AG04449 (cell line): ENCODE measurements at regions not wholly inside any gene's neighbourhood (a gene's known extent, or its start where the extent isn't known, plus 50 kb on each side); places are given as distances from the start of the nearest gene placed in this dataset.

ENCODE experiments used
- CTCF ChIA-PET: fragments of 350-600 bp; formaldehyde crosslinking; extraction: SDS; loops from one replicate; lab custom pipeline; 2021; ENCODE audit warnings: antibody characterized with exemption; lab: Yijun Ruan, JAX
- POLR2A ChIA-PET: fragments of 400-600, 350-600 bp; formaldehyde crosslinking; extraction: SDS; loops from one replicate; lab custom pipeline; 2020; ENCODE audit warnings: antibody characterized with exemption, inconsistent platforms; lab: Yijun Ruan, JAX
- DNase-seq: peaks from one replicate; pipeline ENCODE4 v3.0.0-alpha.2; 2010; ENCODE audit warnings: low read depth, low spot score
- H3K4me3 ChIP-seq: 2 replicates; pipeline ENCODE4 v1.5.1; 2011; ENCODE audit warnings: low read depth, mild to moderate bottlenecking, control low read depth, low read length
- TF ChIP-seq, protein P1 (sequence below): IDR thresholded peaks from one replicate; pipeline ENCODE4 v1.5.1; 2011; ENCODE audit warnings: mild to moderate bottlenecking, moderate library complexity, low read length, control low read depth, inconsistent platforms; ENCODE audit not compliant: insufficient read depth; ENCODE audit errors: missing control alignments

DNA sequence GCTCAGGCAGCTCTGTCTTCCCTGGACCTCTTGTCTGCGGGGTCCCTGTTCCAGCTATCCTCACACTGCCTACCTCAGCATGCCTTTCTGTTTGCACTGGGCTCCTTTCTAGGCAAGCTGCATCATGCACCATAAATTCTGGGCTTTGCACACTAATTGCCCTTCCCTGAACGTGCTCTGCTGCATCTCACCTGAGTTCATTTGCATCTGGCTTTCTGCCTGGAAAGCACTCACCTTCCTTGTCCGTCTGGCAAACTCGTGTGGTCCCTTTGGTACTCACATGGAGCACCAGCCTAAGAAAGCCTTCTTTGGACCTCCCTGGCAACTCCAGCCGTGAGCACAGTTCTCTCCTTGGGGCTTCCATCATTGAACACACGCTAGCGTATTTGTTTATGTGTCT, 365.6 kb downstream of the SV2B start:
- TF ChIP-seq, protein P1, sequence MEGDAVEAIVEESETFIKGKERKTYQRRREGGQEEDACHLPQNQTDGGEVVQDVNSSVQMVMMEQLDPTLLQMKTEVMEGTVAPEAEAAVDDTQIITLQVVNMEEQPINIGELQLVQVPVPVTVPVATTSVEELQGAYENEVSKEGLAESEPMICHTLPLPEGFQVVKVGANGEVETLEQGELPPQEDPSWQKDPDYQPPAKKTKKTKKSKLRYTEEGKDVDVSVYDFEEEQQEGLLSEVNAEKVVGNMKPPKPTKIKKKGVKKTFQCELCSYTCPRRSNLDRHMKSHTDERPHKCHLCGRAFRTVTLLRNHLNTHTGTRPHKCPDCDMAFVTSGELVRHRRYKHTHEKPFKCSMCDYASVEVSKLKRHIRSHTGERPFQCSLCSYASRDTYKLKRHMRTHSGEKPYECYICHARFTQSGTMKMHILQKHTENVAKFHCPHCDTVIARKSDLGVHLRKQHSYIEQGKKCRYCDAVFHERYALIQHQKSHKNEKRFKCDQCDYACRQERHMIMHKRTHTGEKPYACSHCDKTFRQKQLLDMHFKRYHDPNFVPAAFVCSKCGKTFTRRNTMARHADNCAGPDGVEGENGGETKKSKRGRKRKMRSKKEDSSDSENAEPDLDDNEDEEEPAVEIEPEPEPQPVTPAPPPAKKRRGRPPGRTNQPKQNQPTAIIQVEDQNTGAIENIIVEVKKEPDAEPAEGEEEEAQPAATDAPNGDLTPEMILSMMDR = no peak
- no peak overlapping the region for H3K4me3 ChIP-seq
- no peak for DNase-seq
- POLR2A ChIA-PET = no interaction called here
- CTCF ChIA-PET = interaction anchor here (0.6 kb wide), 1 partner anchor 136 kb away, joined by 3 read pairs; no protein-coding TSS in a partner anchor

DNA sequence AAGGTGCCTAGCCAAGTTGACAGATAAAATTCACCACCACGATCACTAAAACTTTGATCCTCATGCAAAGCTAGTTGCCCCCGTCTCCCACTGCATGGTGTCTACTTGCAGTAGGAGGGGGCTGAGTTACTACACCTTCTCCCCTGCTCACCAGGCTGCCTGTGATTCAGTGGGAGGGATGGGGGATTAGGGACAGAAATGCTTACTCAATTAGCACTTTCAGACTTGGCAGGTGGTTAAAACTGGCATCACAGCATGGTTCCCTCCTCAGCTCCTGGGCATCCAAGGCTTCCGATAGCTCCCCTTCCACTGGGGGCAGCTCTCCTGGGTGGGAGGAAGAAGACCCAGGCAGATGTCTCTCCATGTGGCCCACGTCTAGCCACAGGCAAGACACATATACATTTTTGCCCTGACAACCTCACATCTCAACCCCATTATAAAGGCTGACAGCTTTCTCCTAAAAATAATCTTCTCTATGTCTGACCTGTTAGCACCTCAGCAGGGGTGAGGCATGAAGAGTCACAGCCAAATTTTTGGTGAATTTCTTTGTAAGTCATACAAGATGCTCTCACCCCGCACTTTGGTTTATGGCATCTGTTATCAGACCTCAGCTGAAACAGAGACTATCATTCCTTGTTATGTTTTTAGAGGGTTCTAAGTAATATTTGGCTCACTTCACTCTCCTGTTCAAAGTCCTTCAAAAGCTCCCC, 369.0 kb downstream of the SV2B start:
- no peak overlapping the region for H3K4me3 ChIP-seq
- TF ChIP-seq, protein P1 = no peak
- ChIA-PET POLR2A (no interaction called here), CTCF (no interaction called here)
- no peak for DNase-seq

DNA sequence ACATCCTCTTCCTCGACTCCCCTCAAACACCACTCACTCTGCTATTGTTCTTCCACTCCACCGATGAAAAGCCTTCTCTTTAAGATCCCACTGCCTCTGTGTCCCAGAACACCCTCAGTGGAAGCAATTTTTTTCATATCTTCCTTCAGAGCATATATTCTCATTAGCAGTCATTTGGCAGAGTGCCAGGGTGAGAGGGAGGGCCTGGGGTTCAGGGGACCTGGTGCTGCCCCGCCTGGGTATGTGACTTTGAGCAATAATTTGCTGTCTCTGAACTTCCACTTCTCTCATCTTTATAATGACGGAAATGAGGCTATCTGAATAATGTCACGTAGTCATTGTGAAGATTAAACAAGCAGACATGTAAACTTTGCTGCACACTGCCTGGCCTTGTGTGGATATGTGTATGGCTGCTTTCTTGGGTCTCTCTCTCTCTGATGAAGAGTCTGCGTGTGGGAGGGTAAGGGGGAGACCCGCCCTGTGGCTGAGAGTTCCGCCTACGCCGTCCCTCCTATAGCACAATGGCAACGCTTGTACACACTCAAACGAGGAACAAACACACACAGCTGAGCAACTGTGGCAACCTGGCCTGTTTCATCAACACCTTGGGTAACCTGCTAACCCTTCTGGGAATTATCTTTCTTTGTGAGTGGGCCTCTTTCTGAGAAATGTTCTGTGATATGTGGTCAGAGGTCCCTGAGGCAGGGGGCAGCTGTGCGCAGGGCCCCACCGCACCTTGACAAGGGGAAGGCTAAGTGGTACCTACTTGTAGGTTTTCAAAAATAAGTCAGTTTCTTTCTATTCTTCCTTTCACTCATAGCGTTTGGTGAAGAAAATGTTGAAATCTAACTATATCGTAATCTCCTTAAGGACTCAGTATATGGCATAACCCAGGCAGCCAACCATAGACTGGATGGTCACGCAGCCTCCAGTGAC, 369.8 kb downstream of the SV2B start:
- CTCF ChIA-PET = no interaction called here
- TF ChIP-seq, protein P1 = no peak
- no peak overlapping the region for H3K4me3 ChIP-seq
- DNase-seq = no peak
- POLR2A ChIA-PET = no interaction called here

DNA sequence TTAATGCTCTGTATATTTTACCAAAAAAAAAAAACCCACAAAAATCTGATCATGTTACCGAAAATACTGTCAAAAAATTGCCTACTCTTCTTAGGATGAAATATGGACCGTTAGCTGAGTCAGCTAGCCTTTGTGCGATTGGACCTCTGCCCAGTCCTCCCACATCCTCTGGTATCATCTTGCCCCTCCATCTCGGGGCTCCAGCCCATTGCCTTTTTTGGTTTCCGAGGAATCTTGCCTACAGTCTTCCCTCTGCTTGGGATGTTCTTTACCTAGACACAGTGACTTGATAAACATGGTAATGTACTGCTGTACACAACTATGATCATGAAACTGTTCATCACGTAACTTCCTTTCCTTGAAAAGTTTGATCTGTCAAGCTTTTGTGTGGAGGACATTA, 371.4 kb downstream of the SV2B start:
- H3K4me3 ChIP-seq = no peak overlapping the region
- TF ChIP-seq, protein P1 = no peak
- no peak for DNase-seq
- POLR2A ChIA-PET = no interaction called here
- CTCF ChIA-PET = no interaction called here

DNA sequence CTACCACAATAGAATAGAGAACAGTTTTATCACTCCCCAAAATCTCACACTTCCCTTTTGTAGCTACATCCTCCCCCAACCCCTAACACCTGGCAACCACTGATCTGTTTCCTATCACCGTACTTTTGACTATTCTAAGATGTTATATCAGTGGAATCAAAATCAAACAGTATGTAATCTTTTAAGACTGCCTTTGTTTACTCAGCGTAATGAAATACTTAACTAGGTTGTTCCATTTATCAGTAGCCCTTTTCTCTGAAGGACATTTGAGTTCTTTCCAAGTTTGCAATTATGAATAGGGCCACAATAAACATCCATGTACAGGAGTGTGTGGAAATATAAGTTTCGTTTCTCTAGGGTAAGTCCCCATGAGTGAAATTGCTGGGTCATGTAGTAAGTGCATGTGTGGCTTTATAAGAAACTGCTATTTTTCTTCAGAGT, 372.3 kb downstream of the SV2B start:
- H3K4me3 ChIP-seq = no peak overlapping the region
- DNase-seq = no peak
- ChIA-PET CTCF (no interaction called here), POLR2A (no interaction called here)
- TF ChIP-seq, protein P1 = no peak
